Upper lobe of left lung (tissue), 4 donors: ENCODE measurements at regions not wholly inside any gene's neighbourhood (a gene's known extent, or its start where the extent isn't known, plus 50 kb on each side); places are given as distances from the start of the nearest gene placed in this dataset.

Experiments
- CTCF ChIP-seq, 6 experiments: fragments of 450-650 bp in 4 of 6; fragments of 200-600 bp in 2 of 6; sonication (generic) in 2 of 6; IDR thresholded peaks; one replicate each; pipeline ENCODE4 v1.5.1; 2016 to 2019; ENCODE audit warnings: antibody characterized with exemption in 6 of 6
- EP300 ChIP-seq, 4 donors: sonication (generic); formaldehyde crosslinking; IDR thresholded peaks; one replicate each; pipeline ENCODE4 v1.5.1; 2017; ENCODE audit warnings: antibody characterized with exemption in 4 of 4, control low read depth in 2 of 4
- POLR2A ChIP-seq, 4 donors: fragments of 450-650 bp; IDR thresholded peaks; one replicate each; pipeline ENCODE4 v1.5.1; 2016 to 2017; ENCODE audit warnings: antibody characterized with exemption in 4 of 4, mild to moderate bottlenecking in 2 of 4

- no peak for TF ChIP-seq CTCF (IDR thresholded peaks at IDR 0.05)
- TF ChIP-seq POLR2A (IDR thresholded peaks at IDR 0.05) = no peak
- TF ChIP-seq EP300 (IDR thresholded peaks at IDR 0.05) = no peak
These were observed 141.5 kb upstream of the ROPN1 start for GRCh38 chr3:124133366-124133940.
